Activated naive CD4-positive, alpha-beta T cell treated with anti-CD3 and anti-CD28 coated beads, Interleukin-2, amount 50 U/mL, for 72 hours (primary cell): ENCODE measurements at regions not wholly inside any gene's neighbourhood (a gene's known extent, or its start where the extent isn't known, plus 50 kb on each side); places are given as distances from the start of the nearest gene placed in this dataset.
A peak's percentile ranks its signal among the peaks of the same experiment; 100 is the strongest.

ENCODE experiments used
- ATAC-seq, 2 donors: fragments of 150-1000 bp; cut with Tn5 transposase; 2 replicates each; pipeline ENCODE4 v1.10.0; 2021; ENCODE audit warnings: mild to moderate bottlenecking in 2 of 2, moderate library complexity in 2 of 2
- DNase-seq, 2 donors: peaks; one replicate each; pipeline ENCODE4 v3.0.0; 2021 to 2022; ENCODE audit warnings: low spot score in 2 of 2
- H3K27ac Mint-ChIP-seq, 2 donors: one replicate each; pipeline ENCODE4 v1.8.0; 2022; ENCODE audit warnings: mild to moderate bottlenecking in 2 of 2, mixed read lengths in 2 of 2
- H3K36me3 Mint-ChIP-seq, 2 donors: one replicate each; pipeline ENCODE4 v1.8.0; 2022; ENCODE audit warnings: mixed read lengths in 2 of 2
- H3K9me3 Mint-ChIP-seq, 2 donors: one replicate each; pipeline ENCODE4 v1.8.0; 2022; ENCODE audit warnings: mixed read lengths in 2 of 2

DNA sequence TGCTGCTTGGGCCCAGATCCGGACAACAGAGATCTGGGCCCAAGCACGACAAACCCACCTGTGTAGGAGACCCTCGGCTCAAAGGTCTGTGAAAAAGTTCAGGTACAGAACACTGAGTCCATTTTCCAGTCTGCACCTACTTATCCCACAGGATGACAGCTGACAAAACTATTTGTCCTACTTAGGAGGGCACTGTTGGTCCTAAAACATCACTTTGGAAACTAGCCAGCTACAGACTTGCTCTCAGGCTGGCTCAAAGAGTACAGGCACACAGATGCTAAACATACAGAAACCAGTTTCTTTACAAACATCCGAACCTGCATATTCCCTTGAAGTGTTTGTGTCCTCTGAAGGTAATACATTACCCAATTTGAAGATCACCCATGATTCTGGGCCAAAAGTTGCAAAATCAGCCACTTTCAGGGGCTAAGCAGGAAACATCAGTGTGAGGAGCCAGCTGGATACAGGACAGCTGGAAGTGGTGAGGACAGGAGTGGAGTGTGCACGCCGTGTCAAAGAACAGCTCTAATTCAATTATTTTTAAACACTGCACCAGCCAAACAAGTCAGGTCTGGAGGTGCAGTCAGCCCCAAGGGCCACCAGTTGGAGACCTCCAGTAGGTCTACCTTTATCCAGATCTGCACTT lies 88.5 kb downstream of the NOC3L start:
- Mint-ChIP-seq H3K36me3 (peaks cover 0 to 6% of the 10 kb centered on the region in 2 donors), H3K27ac (no peak overlapping the region), H3K9me3 (peaks cover 0 to 4% of the 10 kb centered on the region in 2 donors)
- ATAC-seq (no peak), DNase-seq (no peak)

GRCh38 chr10:94276140-94276539 lies 86.6 kb downstream of the NOC3L start:
- H3K36me3 Mint-ChIP-seq = peaks cover 0 to 2% of the 10 kb centered on the region in 2 donors
- peaks cover 0 to under 1% of the 10 kb centered on the region in 2 donors for H3K9me3 Mint-ChIP-seq
- no peak overlapping the region for H3K27ac Mint-ChIP-seq
- ATAC-seq (no peak), DNase-seq (no peak)

GRCh38 chr10:94277450-94277849 lies 85.3 kb downstream of the NOC3L start:
- no peak overlapping the region for H3K27ac Mint-ChIP-seq
- DNase-seq = no peak
- H3K36me3 Mint-ChIP-seq = no peaks in the 10 kb centered on the region
- no peaks in the 10 kb centered on the region for H3K9me3 Mint-ChIP-seq
- ATAC-seq = no peak

DNA sequence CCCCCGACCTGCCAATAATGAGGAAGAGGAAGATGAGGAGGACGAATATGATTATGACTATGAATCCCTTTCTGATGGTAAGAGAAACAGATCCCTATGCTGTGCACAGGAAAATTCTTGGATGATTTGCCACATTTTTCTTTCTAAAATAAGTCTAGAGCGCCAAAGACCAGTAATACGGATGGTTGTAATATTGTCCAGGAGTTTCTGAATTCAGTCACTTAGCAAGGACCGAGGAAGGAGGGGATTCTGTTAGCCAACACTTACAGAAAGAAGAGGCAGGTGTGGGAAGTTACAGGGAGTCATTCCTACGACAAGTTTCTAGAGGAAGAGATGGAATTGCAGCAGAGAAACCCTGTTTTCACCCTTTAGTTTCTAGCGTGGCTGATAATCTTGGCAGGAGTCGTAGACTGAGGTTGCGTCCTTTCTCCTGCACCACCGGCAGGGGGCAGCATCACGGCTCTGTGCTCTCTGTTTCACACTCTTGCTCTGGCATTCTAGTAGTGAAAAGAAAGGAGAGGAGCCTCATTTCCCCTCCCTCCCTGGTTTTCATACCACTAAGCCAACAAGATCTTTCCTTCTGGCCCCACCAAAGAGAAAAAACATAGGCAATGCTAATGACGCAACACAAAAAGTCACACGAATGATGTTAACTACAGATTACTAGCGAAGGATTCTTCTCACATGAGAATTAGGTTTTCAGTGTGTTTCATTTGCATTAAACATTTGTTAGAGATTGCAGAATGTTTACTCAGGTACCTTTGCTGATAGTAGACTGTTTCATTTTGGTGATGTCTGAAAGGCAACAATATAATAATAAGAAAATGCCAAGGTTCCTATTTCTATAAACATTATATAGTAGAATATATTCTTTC lies 82.7 kb downstream of the NOC3L start:
- no peak overlapping the region for H3K27ac Mint-ChIP-seq
- H3K9me3 Mint-ChIP-seq = no peaks in the 10 kb centered on the region
- ATAC-seq (peak; percentile 62 to 71), DNase-seq (peak in 1 of 2 donors; percentile 64)
- H3K36me3 Mint-ChIP-seq = no peaks in the 10 kb centered on the region

- H3K27ac Mint-ChIP-seq = no peak overlapping the region
- no peaks in the 10 kb centered on the region for H3K9me3 Mint-ChIP-seq
- no peaks in the 10 kb centered on the region for H3K36me3 Mint-ChIP-seq
- ATAC-seq = no peak
- DNase-seq = no peak
Observed at GRCh38 chr10:94281654-94282053, 81.1 kb downstream of the NOC3L start.

DNA sequence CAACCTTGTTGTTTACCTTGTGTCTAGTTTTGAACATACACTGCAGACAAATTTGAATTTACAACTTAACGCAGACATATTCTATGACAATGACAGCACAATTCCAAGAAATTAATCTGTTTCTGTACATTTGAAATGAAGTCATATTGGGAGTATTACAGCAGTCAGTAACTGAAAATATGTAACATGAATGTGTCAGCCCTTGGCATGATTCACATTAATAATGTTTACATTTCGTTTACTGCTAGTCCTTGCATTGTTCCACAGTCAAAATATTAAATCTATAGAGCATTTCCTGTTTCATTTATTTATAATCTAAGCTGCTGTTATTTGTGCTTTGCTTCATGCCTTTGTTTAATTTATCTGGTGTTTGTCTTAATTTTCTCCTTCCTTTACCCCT lies 80.4 kb downstream of the NOC3L start:
- DNase-seq (no peak), ATAC-seq (no peak)
- Mint-ChIP-seq H3K9me3 (no peaks in the 10 kb centered on the region), H3K27ac (no peak overlapping the region), H3K36me3 (no peaks in the 10 kb centered on the region)
